GM12878 (cell line): ENCODE measurements at regions not wholly inside any gene's neighbourhood (a gene's known extent, or its start where the extent isn't known, plus 50 kb on each side); places are given as distances from the start of the nearest gene placed in this dataset.

Experiments used
- CEBPB ChIP-seq, 2 experiments: fragments of 150-350 bp in 1 of 2; IDR thresholded peaks; 2 replicates each; pipeline ENCODE4 v1.6.1; 2012 to 2014; ENCODE audit warnings: low read depth in 2 of 2, low read length in 2 of 2, borderline replicate concordance in 1 of 2, inconsistent platforms in 1 of 2
- CTCF ChIP-seq, 3 experiments: IDR thresholded peaks in 2 of 3; conservative IDR thresholded peaks in 1 of 3; 2 replicates each; pipeline ENCODE4 v1.5.1; 2011; ENCODE audit warnings: low read depth in 3 of 3, low read length in 3 of 3, mild to moderate bottlenecking in 3 of 3, control low read depth in 2 of 3, moderate library complexity in 2 of 3, inconsistent platforms in 1 of 3, mixed read lengths in 1 of 3; ENCODE audit not compliant: control insufficient read depth in 2 of 3, insufficient read depth in 1 of 3; ENCODE audit errors: extremely low read depth in 1 of 3
- E4F1 ChIP-seq: fragments of 450-650 bp; IDR thresholded peaks from 2 replicates; pipeline ENCODE4 v1.6.1; 2018; ENCODE audit warnings: borderline replicate concordance, mild to moderate bottlenecking; ENCODE audit not compliant: partially characterized antibody
- EZH2 ChIP-seq: IDR thresholded peaks from 2 replicates; pipeline ENCODE4 v1.6.1; 2012; ENCODE audit warnings: low read depth, mild to moderate bottlenecking, control low read depth, inconsistent platforms, low read length, borderline replicate concordance; ENCODE audit not compliant: control insufficient read depth
- FOXM1 ChIP-seq: IDR thresholded peaks from 2 replicates; pipeline ENCODE4 v1.6.1; 2012; ENCODE audit warnings: low read depth, mild to moderate bottlenecking, inconsistent platforms, low read length, moderate library complexity
- KDM1A ChIP-seq: fragments of 200-600 bp; sonication (generic); IDR thresholded peaks from 2 replicates; pipeline ENCODE4 v1.6.1; 2016; ENCODE audit warnings: borderline replicate concordance
- POLR2A ChIP-seq: IDR thresholded peaks from 2 replicates; pipeline ENCODE4 v1.6.1; 2011; ENCODE audit warnings: low read depth, mild to moderate bottlenecking, low read length
- SIN3A ChIP-seq: IDR thresholded peaks from 2 replicates; pipeline ENCODE4 v1.6.1; 2012; ENCODE audit warnings: low read depth, low read length, improper control_type of control experiment
- TBL1XR1 ChIP-seq: IDR thresholded peaks from 2 replicates; pipeline ENCODE4 v1.6.1; 2012; ENCODE audit warnings: low read depth, low read length, improper control_type of control experiment
- USF2 ChIP-seq: IDR thresholded peaks from 2 replicates; pipeline ENCODE4 v1.6.1; 2011; ENCODE audit warnings: low read depth, low read length, improper control_type of control experiment, borderline replicate concordance
- ZSCAN29 ChIP-seq: fragments of 450-650 bp; IDR thresholded peaks from 2 replicates; pipeline ENCODE4 v1.6.1; 2017; ENCODE audit warnings: mild to moderate bottlenecking, moderate library complexity

- TF ChIP-seq CTCF (IDR thresholded peaks at IDR 0.05 in 2 of 3, conservative IDR thresholded peaks at IDR 0.05 in 1 of 3; ENCODE audit: control insufficient read depth in 2 of 3, extremely low read depth in 1 of 3, insufficient read depth in 1 of 3, low read depth in 3 of 3, low read length in 3 of 3) (no peak), FOXM1 (no peak), POLR2A (no peak), ZSCAN29 (no peak), CEBPB (IDR thresholded peaks at IDR 0.05; ENCODE audit: borderline replicate concordance in 1 of 2, low read depth in 2 of 2, low read length in 2 of 2) (no peak), E4F1 (no peak), TBL1XR1 (no peak), SIN3A (no peak), EZH2 (no peak), KDM1A (no peak), USF2 (no peak)
Observed at GRCh38 chr10:53744746-53745145, 972.2 kb upstream of the MBL2 start.
